GM19372 (cell line): ENCODE measurements at regions not wholly inside any gene's neighbourhood (a gene's known extent, or its start where the extent isn't known, plus 50 kb on each side); places are given as distances from the start of the nearest gene placed in this dataset.
"Not testable (repeated sequence)": the region's sequence is repeated elsewhere in the genome, so short reads cannot be mapped to it uniquely, and the experiment has no call there.

Experiments used
- ATAC-seq: cut with Tn5 transposase; IDR thresholded peaks from one replicate; pipeline ENCODE4 v1.9.1; 2021; ENCODE audit warnings: mild to moderate bottlenecking, low read depth, moderate library complexity; ENCODE audit not compliant: unreplicated experiment

GRCh38 chr12:28023156-28023887, 50.8 kb upstream of the PTHLH start:
- no peak for ATAC-seq

- no peak for ATAC-seq
Observed at GRCh38 chr12:28024231-28024995, 51.9 kb upstream of the PTHLH start.

- no peak for ATAC-seq
Observed at GRCh38 chr12:28025821-28026505, 53.4 kb upstream of the PTHLH start.

- no peak for ATAC-seq
Observed at GRCh38 chr12:28026701-28027100, 54.2 kb upstream of the PTHLH start.

- ATAC-seq: no peak
Observed at GRCh38 chr12:28027328-28027727, 54.8 kb upstream of the PTHLH start.

GRCh38 chr12:28027947-28028724, 55.6 kb upstream of the PTHLH start:
- ATAC-seq: no peak

GRCh38 chr12:28032811-28033537, 60.4 kb upstream of the PTHLH start:
- ATAC-seq: no peak

GRCh38 chr12:28033538-28033915, 61.0 kb upstream of the PTHLH start:
- no peak for ATAC-seq

GRCh38 chr12:28034271-28034670, 61.7 kb upstream of the PTHLH start:
- no peak for ATAC-seq

GRCh38 chr12:28035500-28035899, 63.0 kb upstream of the PTHLH start:
- ATAC-seq: no peak

GRCh38 chr12:28036940-28037339, 64.4 kb upstream of the PTHLH start:
- ATAC-seq: no peak

- ATAC-seq: no peak
Observed at GRCh38 chr12:28040246-28040645, 67.7 kb upstream of the PTHLH start.

- not testable (repeated sequence) for ATAC-seq
Observed at GRCh38 chr12:28046600-28046999, 74.1 kb upstream of the PTHLH start.

GRCh38 chr12:28050606-28051005, 78.1 kb upstream of the PTHLH start:
- no peak for ATAC-seq

GRCh38 chr12:28051516-28052354, 79.2 kb upstream of the PTHLH start:
- ATAC-seq: no peak

GRCh38 chr12:28053564-28053963, 81.0 kb upstream of the PTHLH start:
- no peak for ATAC-seq

GRCh38 chr12:28054583-28054982, 82.0 kb upstream of the PTHLH start:
- ATAC-seq: no peak

- ATAC-seq: no peak
Observed at GRCh38 chr12:28057856-28058615, 85.5 kb upstream of the PTHLH start.
